ENCODE measurements at regions not wholly inside any gene's neighbourhood (a gene's known extent, or its start where the extent isn't known, plus 50 kb on each side); places are given as distances from the start of the nearest gene placed in this dataset.

GRCh38 chr6:47138046-47138445 is 95.9 kb upstream of the ADGRF1 start:
- Histone ChIP-seq H3K36me3 (ENCODE audit: control insufficient read depth, insufficient read depth, low read length) (no peaks in the 10 kb centered on the region), H3K27ac (ENCODE audit: low read length) (peak overlapping the region; percentile 87; the same call in 1 of the 2 replicates), H3K4me1 (ENCODE audit: control insufficient read depth, insufficient read depth, low read length) (peaks cover 36% of the 10 kb centered on the region), H3K4me3 (ENCODE audit: low read depth in 2 of 2, low read length in 2 of 2) (no peak overlapping the region), H3K9me3 (ENCODE audit: control insufficient read depth, insufficient read depth, low read depth, low read length) (no peaks in the 10 kb centered on the region), H3K27me3 (ENCODE audit: control insufficient read depth, insufficient read depth, low read length) (no peaks in the 10 kb centered on the region)
- no peak for DNase-seq (ENCODE audit: low read depth, low spot score)
- intact Hi-C loops (cut with micrococcal nuclease; ENCODE audit: unreplicated experiment) (no loop called here), in situ Hi-C loops (cut with HindIII; ENCODE audit: low pct_unique_long_range_greater_than_20kb, low sequenced_read_pairs) (no loop called here)
- no peak for TF ChIP-seq REST (IDR thresholded peaks at IDR 0.05; ENCODE audit: insufficient read depth in 1 of 2, low read depth in 2 of 2, low read length in 1 of 2)
- TF ChIP-seq, protein P1, sequence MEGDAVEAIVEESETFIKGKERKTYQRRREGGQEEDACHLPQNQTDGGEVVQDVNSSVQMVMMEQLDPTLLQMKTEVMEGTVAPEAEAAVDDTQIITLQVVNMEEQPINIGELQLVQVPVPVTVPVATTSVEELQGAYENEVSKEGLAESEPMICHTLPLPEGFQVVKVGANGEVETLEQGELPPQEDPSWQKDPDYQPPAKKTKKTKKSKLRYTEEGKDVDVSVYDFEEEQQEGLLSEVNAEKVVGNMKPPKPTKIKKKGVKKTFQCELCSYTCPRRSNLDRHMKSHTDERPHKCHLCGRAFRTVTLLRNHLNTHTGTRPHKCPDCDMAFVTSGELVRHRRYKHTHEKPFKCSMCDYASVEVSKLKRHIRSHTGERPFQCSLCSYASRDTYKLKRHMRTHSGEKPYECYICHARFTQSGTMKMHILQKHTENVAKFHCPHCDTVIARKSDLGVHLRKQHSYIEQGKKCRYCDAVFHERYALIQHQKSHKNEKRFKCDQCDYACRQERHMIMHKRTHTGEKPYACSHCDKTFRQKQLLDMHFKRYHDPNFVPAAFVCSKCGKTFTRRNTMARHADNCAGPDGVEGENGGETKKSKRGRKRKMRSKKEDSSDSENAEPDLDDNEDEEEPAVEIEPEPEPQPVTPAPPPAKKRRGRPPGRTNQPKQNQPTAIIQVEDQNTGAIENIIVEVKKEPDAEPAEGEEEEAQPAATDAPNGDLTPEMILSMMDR (IDR thresholded peaks at IDR 0.05) = no peak
- TF ChIP-seq POLR2AphosphoS5 (IDR thresholded peaks at IDR 0.05; ENCODE audit: low read depth, low read length) = no peak
- TF ChIP-seq TCF7L2 (IDR thresholded peaks at IDR 0.05; ENCODE audit: low read depth, low read length) = no peak
- no peak for TF ChIP-seq SIN3A (IDR thresholded peaks at IDR 0.05; ENCODE audit: borderline replicate concordance, insufficient read depth, low read depth, low read length)
- no TSS peak for BruUV-seq (replicated peaks)
- no peak for ATAC-seq
- ChIA-PET CTCF (no interaction called here), POLR2A (no interaction called here)

DNA sequence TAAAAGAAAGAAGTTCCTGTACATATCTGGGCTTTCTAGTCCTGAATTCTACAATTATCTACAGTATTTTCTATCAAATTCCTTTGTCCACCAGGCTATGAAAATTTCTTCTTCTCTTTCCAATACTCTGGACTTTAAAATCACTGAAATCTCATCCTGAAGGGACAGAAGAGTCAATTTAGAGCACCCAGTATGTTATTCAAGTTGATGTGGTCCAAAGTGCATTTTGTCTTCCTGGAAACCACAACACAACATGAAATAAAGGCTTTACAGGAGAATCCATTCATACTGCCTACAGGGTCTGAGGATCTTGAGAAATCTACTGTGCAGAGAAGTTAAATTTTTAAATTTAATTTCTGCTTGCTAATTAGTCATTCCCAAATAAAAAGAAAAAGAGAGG is 94.9 kb upstream of the ADGRF1 start:
- Histone ChIP-seq H3K9me3 (ENCODE audit: control insufficient read depth, insufficient read depth, low read depth, low read length) (no peaks in the 10 kb centered on the region), H3K4me1 (ENCODE audit: control insufficient read depth, insufficient read depth, low read length) (peaks cover 44% of the 10 kb centered on the region), H3K27ac (ENCODE audit: low read length) (peak overlapping the region; percentile 87), H3K36me3 (ENCODE audit: control insufficient read depth, insufficient read depth, low read length) (no peaks in the 10 kb centered on the region), H3K27me3 (ENCODE audit: control insufficient read depth, insufficient read depth, low read length) (no peaks in the 10 kb centered on the region), H3K4me3 (ENCODE audit: low read depth in 2 of 2, low read length in 2 of 2) (no peak overlapping the region)
- no peak for TF ChIP-seq TCF7L2 (IDR thresholded peaks at IDR 0.05; ENCODE audit: low read depth, low read length)
- no peak for TF ChIP-seq POLR2AphosphoS5 (IDR thresholded peaks at IDR 0.05; ENCODE audit: low read depth, low read length)
- no peak for TF ChIP-seq SIN3A (IDR thresholded peaks at IDR 0.05; ENCODE audit: borderline replicate concordance, insufficient read depth, low read depth, low read length)
- TF ChIP-seq, protein P1 (IDR thresholded peaks at IDR 0.05) = no peak
- TF ChIP-seq REST (IDR thresholded peaks at IDR 0.05; ENCODE audit: insufficient read depth in 1 of 2, low read depth in 2 of 2, low read length in 1 of 2) = no peak
- ChIA-PET POLR2A (no interaction called here), CTCF (no interaction called here)
- intact Hi-C loops (cut with micrococcal nuclease; ENCODE audit: unreplicated experiment) = no loop called here
- in situ Hi-C loops (cut with HindIII; ENCODE audit: low pct_unique_long_range_greater_than_20kb, low sequenced_read_pairs) = no loop called here
- no TSS peak for BruUV-seq (replicated peaks)
- no peak for ATAC-seq
- DNase-seq (ENCODE audit: low read depth, low spot score) = no peak
